ENCODE measurements at regions not wholly inside any gene's neighbourhood (a gene's known extent, or its start where the extent isn't known, plus 50 kb on each side); places are given as distances from the start of the nearest gene placed in this dataset.

- TF ChIP-seq CTCF (IDR thresholded peaks at IDR 0.05; ENCODE audit: borderline replicate concordance, extremely low read depth, low read length, poor library complexity, severe bottlenecking) (no peak), EZH2 (IDR thresholded peaks at IDR 0.05; ENCODE audit: borderline replicate concordance, low read depth, low read length, severe bottlenecking) (no peak)
Observed at GRCh38 chr11:19661827-19662226, 50.8 kb upstream of the NAV2 start.
